ENCODE measurements at regions not wholly inside any gene's neighbourhood (a gene's known extent, or its start where the extent isn't known, plus 50 kb on each side); places are given as distances from the start of the nearest gene placed in this dataset.

GRCh38 chr2:128566671-128567070, 248.0 kb upstream of the HS6ST1 start:
- TF ChIP-seq REST (IDR thresholded peaks at IDR 0.05; ENCODE audit: low read depth, low read length) = no peak
- no peak for TF ChIP-seq CTCF (IDR thresholded peaks at IDR 0.05)
- no peak for TF ChIP-seq SMC3 (IDR thresholded peaks at IDR 0.05; ENCODE audit: low read depth, low read length)
- no peak for TF ChIP-seq ZBTB33 (IDR thresholded peaks at IDR 0.05; ENCODE audit: borderline replicate concordance, low read depth)
- no peak for TF ChIP-seq CHD2 (IDR thresholded peaks at IDR 0.05; ENCODE audit: low read length, partially characterized antibody)
- TF ChIP-seq RCOR1 (IDR thresholded peaks at IDR 0.05; ENCODE audit: low read length) = no peak

All from SK-N-SH (cell line).